Pancreas (tissue), 10 donors: ENCODE measurements at regions not wholly inside any gene's neighbourhood (a gene's known extent, or its start where the extent isn't known, plus 50 kb on each side); places are given as distances from the start of the nearest gene placed in this dataset.

Source experiments
- ATAC-seq, 4 donors: fragments of 200-7000 bp; cut with Tn5 transposase; one replicate each; pipeline versions ENCODE4 v1.8.0 to v1.9.1; 2020; ENCODE audit warnings: mild to moderate bottlenecking in 4 of 4, moderate library complexity in 4 of 4
- DNase-seq, 6 donors: peaks; one replicate each; pipeline ENCODE4 v3.0.0-alpha.2; 2020
- FAIRE-seq: peaks from 2 replicates; lab custom pipeline; 2012; peaks lifted over from hg19 to GRCh38; lab: Jason Lieb, UNC
- H3K27ac ChIP-seq, 4 donors: fragments of 200-600 bp; sonication (generic); 1 replicate in 3 of 4; 2 replicates in 1 of 4; pipeline versions ENCODE4 v1.5.0 to v1.8.0; 2020
- H3K27me3 ChIP-seq, 4 donors: fragments of 200-600 bp; one replicate each; pipeline ENCODE4 v1.8.0; 2021
- H3K36me3 ChIP-seq, 3 donors: fragments of 200-600 bp; sonication (generic) in 1 of 3; one replicate each; pipeline versions ENCODE4 v1.5.0 to v1.8.0; 2020 to 2021
- H3K4me1 ChIP-seq, 3 donors: fragments of 200-600 bp; one replicate each; pipeline ENCODE4 v1.8.0; 2021
- H3K4me3 ChIP-seq, 4 donors: fragments of 200-600 bp; sonication (generic) in 2 of 4; one replicate each; pipeline versions ENCODE4 v1.5.0 to v1.8.0; 2020 to 2021
- H3K9me3 ChIP-seq, 4 donors: fragments of 200-600 bp; one replicate each; pipeline ENCODE4 v1.8.0; 2021
- WGBS, 2 donors: extraction: QIAGEN DNeasy Blood & Tissue Kit; methylation state at CpG; one replicate each; pipeline ENCODE4 v1.1.7; 2013; 5-methylcytosine and 5-hydroxymethylcytosine counted together
- intact Hi-C, 3 donors: fragments of 100-400 bp; cut with DNase I; formaldehyde crosslinking; loops; one replicate each; pipeline versions ENCODE4 v1.11.1 to v1.14.2; 2022
- TF ChIP-seq, protein P1 (sequence below), 4 donors: fragments of 200-600 bp; sonication (generic) in 3 of 4; IDR thresholded peaks; one replicate each; pipeline versions ENCODE4 v1.5.0 to v1.8.0; 2021; ENCODE audit warnings: antibody characterized with exemption in 4 of 4
- donor health status: healthy with polysubstance abuse.
- donor health status: DM: no; HTN: no; CAD: no; lungs with moderate emphysema.
- donor health status: DM: no; HTN: no; CAD: no.
- donor health status: control.
- donor health status: control.
- donor health status: Bipolar disorder and iron deficiency.
- donor health status: DM: yes; HTN: yes; CAD: no.
- donor health status: DM: no; HTN: no; CAD: no.
- donor health status: DM: no; HTN: no; CAD: no.
- donor health status: DM: yes; HTN: yes; CAD: no.

- TF ChIP-seq, protein P1, sequence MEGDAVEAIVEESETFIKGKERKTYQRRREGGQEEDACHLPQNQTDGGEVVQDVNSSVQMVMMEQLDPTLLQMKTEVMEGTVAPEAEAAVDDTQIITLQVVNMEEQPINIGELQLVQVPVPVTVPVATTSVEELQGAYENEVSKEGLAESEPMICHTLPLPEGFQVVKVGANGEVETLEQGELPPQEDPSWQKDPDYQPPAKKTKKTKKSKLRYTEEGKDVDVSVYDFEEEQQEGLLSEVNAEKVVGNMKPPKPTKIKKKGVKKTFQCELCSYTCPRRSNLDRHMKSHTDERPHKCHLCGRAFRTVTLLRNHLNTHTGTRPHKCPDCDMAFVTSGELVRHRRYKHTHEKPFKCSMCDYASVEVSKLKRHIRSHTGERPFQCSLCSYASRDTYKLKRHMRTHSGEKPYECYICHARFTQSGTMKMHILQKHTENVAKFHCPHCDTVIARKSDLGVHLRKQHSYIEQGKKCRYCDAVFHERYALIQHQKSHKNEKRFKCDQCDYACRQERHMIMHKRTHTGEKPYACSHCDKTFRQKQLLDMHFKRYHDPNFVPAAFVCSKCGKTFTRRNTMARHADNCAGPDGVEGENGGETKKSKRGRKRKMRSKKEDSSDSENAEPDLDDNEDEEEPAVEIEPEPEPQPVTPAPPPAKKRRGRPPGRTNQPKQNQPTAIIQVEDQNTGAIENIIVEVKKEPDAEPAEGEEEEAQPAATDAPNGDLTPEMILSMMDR (IDR thresholded peaks at IDR 0.05), result no peak
- no peak for DNase-seq
- no peak for FAIRE-seq
- H3K4me1 ChIP-seq, result peaks cover 0 to 2% (median 0%) of the 10 kb centered on the region in 3 donors
- no peaks in the 10 kb centered on the region for H3K27me3 ChIP-seq
- H3K36me3 ChIP-seq, result no peaks in the 10 kb centered on the region
- ATAC-seq, result peak in 3 of 4 donors; percentile 28 to 38 (median 36)
- intact Hi-C loops, result no loop called here
- H3K9me3 ChIP-seq, result no peaks in the 10 kb centered on the region
- no peak overlapping the region for H3K27ac ChIP-seq
- no peak overlapping the region for H3K4me3 ChIP-seq
- WGBS, 2 donors, result 71 to 75% methylated on average over 8 of the region's 8 CpGs
Observed at GRCh38 chr18:22318745-22319407, 98.8 kb downstream of the CTAGE1 start.

GRCh38 chr18:22314420-22314819 is 103.3 kb downstream of the CTAGE1 start:
- H3K4me1 ChIP-seq, result no peaks in the 10 kb centered on the region
- no peak overlapping the region for H3K4me3 ChIP-seq
- no peak overlapping the region for H3K27ac ChIP-seq
- no peaks in the 10 kb centered on the region for H3K27me3 ChIP-seq
- no peak for DNase-seq
- intact Hi-C loops, result no loop called here
- no peaks in the 10 kb centered on the region for H3K9me3 ChIP-seq
- TF ChIP-seq, protein P1 (IDR thresholded peaks at IDR 0.05), result no peak
- peak in 2 of 4 donors; percentile 35 to 68 for ATAC-seq
- WGBS, 2 donors, result 82 to 95% methylated on average over 3 of the region's 3 CpGs
- H3K36me3 ChIP-seq, result no peaks in the 10 kb centered on the region
- FAIRE-seq, result no peak

DNA sequence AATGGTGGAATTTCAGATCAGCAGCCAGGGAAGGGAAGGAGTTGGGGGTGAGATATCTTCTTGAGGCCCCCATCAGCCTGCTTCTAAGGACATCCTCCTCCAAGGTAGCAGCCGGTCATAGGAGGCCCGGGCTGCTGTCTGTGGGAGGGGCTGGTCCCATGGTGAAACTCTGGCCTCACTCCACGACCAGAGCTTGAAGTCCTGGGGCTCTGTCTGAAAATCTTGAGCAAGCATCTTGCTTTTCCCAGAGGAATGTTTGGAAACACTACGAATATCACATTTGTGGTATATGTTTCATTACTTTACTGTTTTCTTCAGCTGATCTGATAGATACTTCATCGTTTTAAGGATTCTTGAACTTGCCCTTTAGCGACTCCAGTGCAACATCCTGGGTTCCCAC is 103.7 kb downstream of the CTAGE1 start:
- FAIRE-seq (no peak), DNase-seq (no peak), ATAC-seq (peak in 1 of 4 donors; percentile 53)
- H3K4me3 ChIP-seq, result no peak overlapping the region
- no peaks in the 10 kb centered on the region for H3K36me3 ChIP-seq
- intact Hi-C loops, result no loop called here
- no peaks in the 10 kb centered on the region for H3K27me3 ChIP-seq
- no peaks in the 10 kb centered on the region for H3K9me3 ChIP-seq
- no peaks in the 10 kb centered on the region for H3K4me1 ChIP-seq
- 75 to 85% methylated on average over 6 of the region's 6 CpGs for WGBS, 2 donors
- no peak overlapping the region for H3K27ac ChIP-seq
- TF ChIP-seq, protein P1 (IDR thresholded peaks at IDR 0.05), result no peak

DNA sequence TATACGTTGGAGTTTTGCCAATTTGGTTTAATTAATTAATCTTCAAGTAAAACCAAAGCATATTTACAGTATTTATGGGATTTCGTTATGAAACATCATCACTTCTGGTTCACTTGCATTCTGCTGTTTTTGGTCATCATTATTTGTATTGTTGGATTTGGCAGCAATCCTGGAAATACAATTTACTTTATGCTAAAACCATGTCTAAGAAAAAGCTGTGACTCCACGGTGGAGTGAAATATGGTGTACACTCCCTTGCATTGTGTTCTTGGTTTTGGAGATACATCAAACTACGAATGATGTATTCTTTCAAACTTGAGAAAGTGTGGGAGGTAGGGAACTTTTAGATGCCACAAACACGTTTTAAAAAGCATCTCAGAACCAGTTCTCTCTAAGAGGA is 106.4 kb downstream of the CTAGE1 start:
- H3K36me3 ChIP-seq, result no peaks in the 10 kb centered on the region
- no peak overlapping the region for H3K4me3 ChIP-seq
- no peaks in the 10 kb centered on the region for H3K27me3 ChIP-seq
- FAIRE-seq, result no peak
- no peak for DNase-seq
- H3K27ac ChIP-seq, result no peak overlapping the region
- 46 to 52% methylated on average over 5 of the region's 5 CpGs for WGBS, 2 donors
- TF ChIP-seq, protein P1 (IDR thresholded peaks at IDR 0.05), result no peak
- no peak for ATAC-seq
- intact Hi-C loops, result no loop called here
- no peaks in the 10 kb centered on the region for H3K9me3 ChIP-seq
- no peaks in the 10 kb centered on the region for H3K4me1 ChIP-seq

- WGBS, 2 donors, result 65 to 70% methylated on average over 5 of the region's 5 CpGs
- no peak for DNase-seq
- Histone ChIP-seq H3K36me3 (no peaks in the 10 kb centered on the region), H3K4me3 (no peak overlapping the region), H3K27me3 (no peaks in the 10 kb centered on the region), H3K4me1 (no peaks in the 10 kb centered on the region), H3K27ac (no peak overlapping the region), H3K9me3 (no peaks in the 10 kb centered on the region)
- intact Hi-C loops, result no loop called here
- no peak for FAIRE-seq
- peak in 2 of 4 donors; percentile 24 to 30 for ATAC-seq
- TF ChIP-seq, protein P1 (IDR thresholded peaks at IDR 0.05), result no peak
Observed at GRCh38 chr18:22309191-22309590, 108.5 kb downstream of the CTAGE1 start.
